Parathyroid adenoma (tissue), 2 donors: ENCODE measurements at regions not wholly inside any gene's neighbourhood (a gene's known extent, or its start where the extent isn't known, plus 50 kb on each side); places are given as distances from the start of the nearest gene placed in this dataset.

Experiments used
- H2AFZ ChIP-seq: fragments of 300-600 bp; sonication (generic); one replicate; pipeline ENCODE4 v1.7.0; 2017; ENCODE audit warnings: antibody characterized with exemption, mild to moderate bottlenecking
- H3K27ac ChIP-seq: fragments of 300-600 bp; sonication (generic); one replicate; pipeline ENCODE4 v1.7.0; 2017
- H3K27me3 ChIP-seq: fragments of 300-600 bp; sonication (generic); one replicate; pipeline ENCODE4 v1.7.0; 2017; ENCODE audit warnings: low read length; ENCODE audit not compliant: control insufficient read depth, insufficient read depth
- H3K36me3 ChIP-seq: fragments of 300-600 bp; sonication (generic); one replicate; pipeline ENCODE4 v1.7.0; 2017; ENCODE audit warnings: low read length; ENCODE audit not compliant: control insufficient read depth, insufficient read depth
- H3K4me1 ChIP-seq: fragments of 300-600 bp; sonication (generic); one replicate; pipeline ENCODE4 v1.7.0; 2017; ENCODE audit warnings: control low read depth
- H3K4me2 ChIP-seq: fragments of 300-600 bp; sonication (generic); one replicate; pipeline ENCODE4 v1.7.0; 2017; ENCODE audit warnings: low read length
- H3K4me3 ChIP-seq: fragments of 300-600 bp; sonication (generic); one replicate; pipeline ENCODE4 v1.7.0; 2017; ENCODE audit warnings: low read depth, low read length
- H3K79me2 ChIP-seq: fragments of 300-600 bp; sonication (generic); one replicate; pipeline ENCODE4 v1.7.0; 2017; ENCODE audit warnings: control low read depth
- H3K9ac ChIP-seq: fragments of 300-600 bp; sonication (generic); one replicate; pipeline ENCODE4 v1.7.0; 2017; ENCODE audit warnings: mild to moderate bottlenecking
- H3K9me3 ChIP-seq: fragments of 300-600 bp; sonication (generic); one replicate; pipeline ENCODE4 v1.7.0; 2017; ENCODE audit warnings: low read length; ENCODE audit not compliant: control insufficient read depth
- TF ChIP-seq, protein P1 (sequence below): fragments of 300-600 bp; sonication (generic); IDR thresholded peaks from one replicate; pipeline ENCODE4 v1.7.0; 2017; ENCODE audit warnings: antibody characterized with exemption, mild to moderate bottlenecking
- donor health status: primary hyperparathyroidism.

DNA sequence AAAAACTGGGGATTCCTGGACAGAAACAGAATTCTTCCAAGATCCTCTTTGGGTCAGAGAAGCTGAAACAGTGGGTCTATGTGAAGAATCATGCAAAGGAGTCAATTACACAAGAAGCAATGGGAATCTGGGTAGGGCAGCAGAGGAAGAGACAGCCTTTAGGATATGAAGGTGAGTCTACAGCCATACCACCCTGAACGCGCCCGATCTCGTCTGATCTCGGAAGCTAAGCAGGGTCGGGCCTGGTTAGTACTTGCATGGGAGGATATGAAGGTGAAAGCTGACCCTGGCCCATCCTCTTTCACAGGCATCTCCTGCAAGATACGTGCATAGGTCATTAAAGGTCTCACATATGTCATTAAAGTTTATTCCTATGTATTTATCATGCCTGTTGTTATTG lies 1080.9 kb upstream of the FANCL start:
- Histone ChIP-seq H3K9me3 (no peaks in the 10 kb centered on the region), H3K79me2 (no peaks in the 10 kb centered on the region), H3K27me3 (no peaks in the 10 kb centered on the region), H3K4me3 (no peak overlapping the region), H3K27ac (no peak overlapping the region), H3K4me1 (no peaks in the 10 kb centered on the region), H3K36me3 (no peaks in the 10 kb centered on the region), H3K4me2 (no peak overlapping the region), H2AFZ (no peak overlapping the region), H3K9ac (no peak overlapping the region)
- TF ChIP-seq, protein P1, sequence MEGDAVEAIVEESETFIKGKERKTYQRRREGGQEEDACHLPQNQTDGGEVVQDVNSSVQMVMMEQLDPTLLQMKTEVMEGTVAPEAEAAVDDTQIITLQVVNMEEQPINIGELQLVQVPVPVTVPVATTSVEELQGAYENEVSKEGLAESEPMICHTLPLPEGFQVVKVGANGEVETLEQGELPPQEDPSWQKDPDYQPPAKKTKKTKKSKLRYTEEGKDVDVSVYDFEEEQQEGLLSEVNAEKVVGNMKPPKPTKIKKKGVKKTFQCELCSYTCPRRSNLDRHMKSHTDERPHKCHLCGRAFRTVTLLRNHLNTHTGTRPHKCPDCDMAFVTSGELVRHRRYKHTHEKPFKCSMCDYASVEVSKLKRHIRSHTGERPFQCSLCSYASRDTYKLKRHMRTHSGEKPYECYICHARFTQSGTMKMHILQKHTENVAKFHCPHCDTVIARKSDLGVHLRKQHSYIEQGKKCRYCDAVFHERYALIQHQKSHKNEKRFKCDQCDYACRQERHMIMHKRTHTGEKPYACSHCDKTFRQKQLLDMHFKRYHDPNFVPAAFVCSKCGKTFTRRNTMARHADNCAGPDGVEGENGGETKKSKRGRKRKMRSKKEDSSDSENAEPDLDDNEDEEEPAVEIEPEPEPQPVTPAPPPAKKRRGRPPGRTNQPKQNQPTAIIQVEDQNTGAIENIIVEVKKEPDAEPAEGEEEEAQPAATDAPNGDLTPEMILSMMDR, result no peak

DNA sequence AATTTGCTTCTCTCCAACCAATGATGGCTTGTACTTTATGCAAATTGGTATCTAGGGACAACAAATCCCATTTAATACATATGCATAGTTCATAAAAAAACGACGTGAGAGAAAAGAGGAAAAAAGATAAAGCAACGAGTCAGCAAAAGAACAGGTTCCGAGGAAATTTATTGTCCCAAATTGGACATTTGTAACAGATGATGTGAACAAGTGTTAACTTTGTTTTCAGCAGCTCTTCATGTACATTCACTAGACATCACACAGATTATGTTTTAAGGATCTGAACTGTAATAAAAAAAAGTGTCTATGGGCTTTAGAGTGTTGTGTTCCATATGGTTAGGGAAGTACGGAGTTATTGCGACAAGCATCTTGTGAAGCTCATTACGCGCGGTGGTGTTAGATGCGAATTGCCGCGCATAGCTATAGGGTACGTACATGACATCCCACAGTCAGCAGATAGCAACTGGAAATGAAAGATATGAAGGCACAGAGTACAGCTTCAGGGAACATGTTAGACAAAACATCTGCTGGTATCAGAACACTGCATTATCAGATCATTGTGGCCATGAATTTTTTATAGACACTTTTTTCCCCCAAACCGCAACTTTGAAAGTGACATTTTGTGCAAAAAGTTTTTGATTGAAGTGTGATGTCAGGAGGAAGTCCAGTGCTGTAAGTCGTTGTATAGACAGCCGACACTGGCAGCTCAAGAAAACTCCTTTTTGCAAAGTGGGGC lies 1073.1 kb upstream of the FANCL start:
- H3K9ac ChIP-seq, result no peak overlapping the region
- no peak overlapping the region for H3K27ac ChIP-seq
- H2AFZ ChIP-seq, result no peak overlapping the region
- H3K9me3 ChIP-seq, result no peaks in the 10 kb centered on the region
- H3K79me2 ChIP-seq, result no peaks in the 10 kb centered on the region
- no peak overlapping the region for H3K4me3 ChIP-seq
- H3K27me3 ChIP-seq, result no peaks in the 10 kb centered on the region
- H3K36me3 ChIP-seq, result no peaks in the 10 kb centered on the region
- no peak overlapping the region for H3K4me2 ChIP-seq
- TF ChIP-seq, protein P1, result no peak
- no peaks in the 10 kb centered on the region for H3K4me1 ChIP-seq

DNA sequence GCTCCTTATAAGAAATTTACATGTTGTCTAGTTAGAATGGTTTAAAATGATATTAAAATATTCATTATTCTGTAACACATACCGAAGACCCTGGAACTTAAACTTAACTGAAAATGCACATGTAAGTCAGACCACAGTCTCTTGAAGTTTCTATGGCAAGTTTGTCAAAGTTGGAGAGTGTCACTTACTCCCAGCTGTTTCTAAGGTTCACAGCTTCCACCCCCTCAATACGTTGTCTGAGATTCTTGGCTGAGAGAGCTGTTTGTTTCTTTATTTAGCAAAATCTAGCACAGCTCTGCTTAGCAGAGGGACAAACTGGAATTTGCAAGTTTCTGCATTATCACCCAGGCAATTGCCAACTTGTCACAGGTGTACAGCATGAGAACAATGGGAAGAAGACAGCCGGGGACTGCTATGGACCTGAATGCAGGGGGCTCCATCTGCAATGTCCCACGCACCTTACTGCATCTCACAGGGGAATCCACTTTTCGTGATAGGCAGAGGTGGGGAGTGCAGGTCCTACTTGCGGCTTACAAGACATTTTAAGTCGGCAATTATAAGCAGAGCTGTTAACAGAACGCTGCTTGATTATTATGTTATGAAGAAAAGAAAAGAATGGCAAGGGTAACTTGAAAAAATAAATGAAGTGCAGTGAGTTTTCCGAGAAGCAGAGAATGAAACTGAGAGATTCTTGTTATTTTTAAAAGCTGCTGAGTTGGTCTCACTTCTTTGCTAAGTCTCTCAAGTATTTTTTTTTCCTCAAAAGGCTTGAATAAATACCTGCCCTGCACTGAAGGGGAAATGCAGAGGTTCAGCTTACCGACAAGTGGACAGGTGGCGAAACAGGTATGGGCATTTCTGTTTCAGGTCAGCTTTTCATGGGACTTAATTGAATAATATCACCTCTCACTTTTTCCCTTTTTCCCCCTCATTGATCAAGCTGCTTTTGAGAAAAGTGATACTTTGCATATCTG lies 1072.1 kb upstream of the FANCL start:
- Histone ChIP-seq H3K27ac (no peak overlapping the region), H3K4me3 (no peak overlapping the region), H3K27me3 (no peaks in the 10 kb centered on the region), H3K9ac (no peak overlapping the region), H3K4me2 (peak overlapping the region; percentile 39), H3K9me3 (no peaks in the 10 kb centered on the region), H3K79me2 (no peaks in the 10 kb centered on the region), H2AFZ (peak overlapping the region; percentile 14), H3K4me1 (no peaks in the 10 kb centered on the region), H3K36me3 (no peaks in the 10 kb centered on the region)
- TF ChIP-seq, protein P1, result no peak

DNA sequence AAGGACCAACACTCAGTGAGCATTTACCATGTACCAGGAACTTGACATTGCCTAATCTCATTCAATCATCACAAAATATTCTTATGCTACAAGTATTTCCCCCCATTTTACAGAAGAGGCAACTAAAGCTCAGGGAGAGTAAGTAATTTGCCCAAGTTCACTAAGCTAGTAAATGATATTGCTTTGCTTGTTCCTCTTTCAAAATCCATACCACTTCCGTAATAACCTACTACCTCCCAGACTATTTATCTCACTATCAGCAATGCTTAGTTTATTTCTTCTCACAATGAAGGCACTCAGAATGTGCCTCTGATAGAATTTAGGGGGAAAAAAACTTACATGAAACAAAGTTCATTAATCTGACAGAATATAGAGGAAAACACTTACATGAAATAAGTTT lies 1070.9 kb upstream of the FANCL start:
- Histone ChIP-seq H3K27me3 (no peaks in the 10 kb centered on the region), H3K4me3 (no peak overlapping the region), H3K27ac (no peak overlapping the region), H3K9me3 (no peaks in the 10 kb centered on the region), H3K36me3 (no peaks in the 10 kb centered on the region), H3K9ac (no peak overlapping the region), H3K4me2 (no peak overlapping the region), H2AFZ (no peak overlapping the region), H3K4me1 (no peaks in the 10 kb centered on the region), H3K79me2 (no peaks in the 10 kb centered on the region)
- TF ChIP-seq, protein P1, result no peak
